AG09319 (cell line): ENCODE measurements at regions not wholly inside any gene's neighbourhood (a gene's known extent, or its start where the extent isn't known, plus 50 kb on each side); places are given as distances from the start of the nearest gene placed in this dataset.

ENCODE experiments used
- DNase-seq: peaks from one replicate; pipeline ENCODE4 v3.0.0-alpha.2; 2010; ENCODE audit warnings: low read depth; ENCODE audit errors: extremely low read depth
- TF ChIP-seq, protein P1 (sequence below): IDR thresholded peaks from 2 replicates; pipeline ENCODE4 v1.5.1; 2011; ENCODE audit warnings: low read depth, mild to moderate bottlenecking, inconsistent platforms, low read length, moderate library complexity

DNA sequence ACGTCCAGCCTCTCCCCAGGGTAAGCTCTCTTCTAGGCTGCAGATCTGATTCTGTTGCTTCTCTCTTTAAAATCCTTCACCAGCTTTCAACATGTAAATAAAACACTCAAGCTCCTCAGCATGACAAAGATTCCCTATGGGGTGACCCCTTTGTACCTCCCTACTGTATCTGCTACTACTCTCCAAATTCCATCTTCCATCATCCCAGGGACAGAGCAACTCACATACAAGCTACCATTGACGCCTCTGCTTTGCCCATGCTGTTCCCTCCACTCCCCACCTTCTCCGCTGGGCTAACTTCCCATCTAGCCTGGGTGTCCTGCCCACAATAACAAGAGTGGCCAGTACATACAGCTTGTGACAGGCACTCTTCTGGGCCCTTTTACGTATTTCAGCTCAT lies 207.5 kb upstream of the ZBED5 start:
- DNase-seq, result no peak
- TF ChIP-seq, protein P1, sequence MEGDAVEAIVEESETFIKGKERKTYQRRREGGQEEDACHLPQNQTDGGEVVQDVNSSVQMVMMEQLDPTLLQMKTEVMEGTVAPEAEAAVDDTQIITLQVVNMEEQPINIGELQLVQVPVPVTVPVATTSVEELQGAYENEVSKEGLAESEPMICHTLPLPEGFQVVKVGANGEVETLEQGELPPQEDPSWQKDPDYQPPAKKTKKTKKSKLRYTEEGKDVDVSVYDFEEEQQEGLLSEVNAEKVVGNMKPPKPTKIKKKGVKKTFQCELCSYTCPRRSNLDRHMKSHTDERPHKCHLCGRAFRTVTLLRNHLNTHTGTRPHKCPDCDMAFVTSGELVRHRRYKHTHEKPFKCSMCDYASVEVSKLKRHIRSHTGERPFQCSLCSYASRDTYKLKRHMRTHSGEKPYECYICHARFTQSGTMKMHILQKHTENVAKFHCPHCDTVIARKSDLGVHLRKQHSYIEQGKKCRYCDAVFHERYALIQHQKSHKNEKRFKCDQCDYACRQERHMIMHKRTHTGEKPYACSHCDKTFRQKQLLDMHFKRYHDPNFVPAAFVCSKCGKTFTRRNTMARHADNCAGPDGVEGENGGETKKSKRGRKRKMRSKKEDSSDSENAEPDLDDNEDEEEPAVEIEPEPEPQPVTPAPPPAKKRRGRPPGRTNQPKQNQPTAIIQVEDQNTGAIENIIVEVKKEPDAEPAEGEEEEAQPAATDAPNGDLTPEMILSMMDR, result no peak

DNA sequence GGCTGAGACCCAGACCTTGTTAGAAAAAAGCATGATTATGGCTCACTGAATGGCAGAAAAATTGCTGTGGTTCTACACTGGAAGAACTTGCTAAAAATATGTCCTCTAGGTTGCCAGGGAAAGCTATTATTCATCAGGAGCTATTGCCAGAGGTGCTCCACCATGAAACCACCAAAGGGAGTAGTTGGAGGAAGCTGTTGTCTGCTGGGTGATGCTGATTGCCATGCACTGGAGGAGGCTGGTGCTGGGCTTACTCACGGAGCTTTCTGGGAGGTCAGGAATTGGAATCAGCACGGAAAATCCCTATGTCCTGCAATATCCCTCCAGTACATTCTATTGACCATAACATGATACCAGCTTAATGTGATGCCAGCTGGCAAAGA lies 199.6 kb upstream of the ZBED5 start:
- TF ChIP-seq, protein P1, result no peak
- DNase-seq, result no peak

DNA sequence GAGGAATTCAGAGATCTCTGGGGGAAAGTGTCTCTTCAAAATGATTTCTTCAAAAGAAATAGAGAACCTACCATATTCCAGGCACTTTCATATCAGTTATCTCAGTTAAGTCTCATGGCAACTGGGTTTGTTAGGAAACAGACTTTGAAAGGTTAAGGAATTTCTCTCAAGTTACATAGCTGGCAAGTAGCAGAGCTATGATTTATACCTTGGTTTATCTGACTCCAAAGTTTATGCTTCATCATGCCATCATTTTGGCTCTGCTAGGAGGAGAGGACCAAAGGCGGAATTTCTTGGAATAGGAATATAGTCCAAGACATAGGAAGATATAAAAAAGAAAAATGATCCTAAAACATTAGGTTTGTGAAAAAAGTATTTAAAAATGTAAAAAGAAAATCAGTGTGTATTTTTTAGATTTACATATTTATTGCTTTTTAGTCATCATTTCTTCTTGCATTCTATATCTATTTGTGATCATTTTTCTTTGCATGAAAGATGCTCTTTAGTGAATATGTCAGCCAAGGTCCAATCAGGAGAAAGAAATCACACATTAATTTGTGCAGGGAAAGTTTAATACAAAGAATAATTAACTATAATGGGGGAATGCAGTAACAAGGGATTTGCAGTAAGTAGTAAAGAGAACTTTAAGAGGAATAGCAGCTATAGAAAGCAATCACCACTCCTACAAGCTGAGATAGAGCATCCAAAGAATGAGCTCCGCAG lies 199.1 kb upstream of the ZBED5 start:
- no peak for DNase-seq
- TF ChIP-seq, protein P1, result no peak

DNA sequence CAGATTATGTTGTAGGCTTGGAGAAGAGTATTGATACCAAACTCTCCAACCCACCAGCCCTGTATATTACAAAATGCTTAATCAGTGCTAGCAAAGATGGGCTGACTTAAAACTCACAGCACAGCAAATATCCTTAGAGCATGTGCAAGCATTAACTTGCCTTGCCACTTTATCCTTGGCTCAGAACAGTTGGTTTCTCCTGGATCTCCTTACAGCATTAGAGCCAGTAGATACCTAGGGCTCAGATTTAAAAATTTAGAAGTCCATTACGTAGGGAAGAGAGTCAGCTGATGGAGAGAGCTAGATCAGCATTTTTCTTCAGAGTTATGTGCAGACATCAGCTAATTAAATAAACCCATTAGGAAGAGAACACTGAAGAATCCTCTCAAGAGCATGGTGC lies 198.5 kb upstream of the ZBED5 start:
- TF ChIP-seq, protein P1, result no peak
- DNase-seq, result no peak

DNA sequence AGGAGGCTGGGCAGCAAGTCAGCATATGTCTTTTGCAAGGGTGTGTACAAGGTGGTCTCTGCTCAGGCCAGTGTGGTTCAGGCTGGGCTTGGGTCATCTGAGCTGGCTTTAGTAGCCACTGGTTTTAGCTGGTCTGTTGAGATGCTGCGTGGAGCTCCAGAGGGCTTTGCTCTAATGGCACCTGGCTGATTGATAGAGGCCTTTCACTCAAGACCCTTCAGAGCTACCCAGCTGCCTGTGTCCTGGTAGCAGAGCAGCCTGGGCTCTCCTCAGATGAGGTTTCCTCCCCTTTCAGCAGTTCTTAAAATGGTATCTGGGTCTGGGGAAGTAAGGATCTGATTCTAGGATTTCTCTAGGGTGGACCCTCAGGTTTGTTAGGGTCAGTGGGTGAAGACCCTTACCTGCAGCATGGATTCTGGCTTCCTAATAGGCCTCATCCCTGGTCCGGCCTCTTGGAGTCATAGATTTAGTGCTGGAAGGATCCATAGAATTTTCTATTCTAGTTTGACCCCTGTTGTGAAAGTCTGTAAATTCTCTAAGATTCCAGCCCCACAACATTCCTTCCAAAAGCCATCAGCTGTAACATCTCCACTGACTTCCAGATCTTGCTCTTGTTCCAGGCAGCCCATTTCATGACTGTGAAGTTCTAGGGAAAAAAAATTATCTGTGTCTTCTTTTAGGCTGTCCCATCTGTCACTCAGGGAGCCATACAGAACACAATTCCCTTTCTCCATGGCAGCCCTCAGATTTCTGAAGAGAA lies 190.2 kb upstream of the ZBED5 start:
- DNase-seq, result no peak
- TF ChIP-seq, protein P1, result no peak

DNA sequence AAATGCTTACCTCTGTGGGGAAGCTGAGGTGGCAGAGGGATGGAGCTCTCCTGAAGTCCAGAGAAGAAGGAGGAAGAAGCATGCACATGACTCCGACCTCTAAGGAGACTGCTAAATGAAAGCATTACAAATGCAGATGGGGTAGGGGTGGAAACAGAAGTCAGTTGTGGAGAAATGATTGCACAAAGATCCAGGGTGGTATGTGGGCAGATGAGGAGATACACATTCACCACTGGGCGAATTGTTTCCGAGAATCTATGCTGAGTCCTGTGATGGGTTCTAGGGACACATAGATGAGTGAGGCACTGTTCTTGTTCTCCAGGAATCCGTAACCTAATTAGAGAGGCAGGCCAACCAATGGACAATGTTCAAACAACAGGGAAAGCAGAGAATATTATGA lies 188.9 kb upstream of the ZBED5 start:
- TF ChIP-seq, protein P1, result no peak
- DNase-seq, result no peak

DNA sequence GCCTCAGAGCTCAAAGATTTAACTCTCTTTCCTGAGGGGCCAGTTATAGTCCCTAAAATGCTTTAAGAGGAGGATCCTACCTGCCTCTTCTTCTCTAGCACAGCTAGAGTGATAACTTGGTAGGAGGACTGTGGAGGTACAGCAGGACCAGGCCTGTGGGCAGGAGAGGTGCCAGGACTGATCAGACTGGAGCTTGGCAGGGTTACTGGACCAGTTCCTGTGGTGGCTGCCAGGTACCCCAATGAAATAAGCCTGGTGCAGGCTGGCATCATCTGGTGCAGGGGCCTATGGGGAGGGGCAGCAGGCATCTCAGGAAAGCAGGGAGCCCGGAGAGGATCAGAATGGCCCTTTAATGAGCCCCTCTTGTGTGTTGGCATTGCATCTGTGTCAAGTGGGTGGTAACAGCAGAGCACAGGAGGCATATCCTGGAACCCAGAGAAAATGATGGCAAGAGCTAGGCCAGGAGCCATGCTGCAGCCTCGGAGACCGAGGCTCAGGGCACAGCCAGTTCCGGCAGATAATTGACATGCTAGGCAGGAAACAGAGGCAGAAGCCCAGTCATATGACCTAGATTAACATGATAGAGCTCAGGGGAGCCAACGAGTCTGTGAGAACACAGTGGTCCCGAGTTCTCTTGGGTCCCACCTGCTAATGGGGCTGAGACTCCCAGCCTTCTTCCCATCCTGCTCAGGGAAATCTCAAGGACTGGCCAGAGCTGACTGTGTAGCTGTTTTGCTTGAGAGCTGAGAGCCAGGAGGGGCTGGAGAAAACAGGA lies 187.5 kb upstream of the ZBED5 start:
- TF ChIP-seq, protein P1, result no peak
- DNase-seq, result no peak
